HFF-Myc (cell line): ENCODE measurements at regions not wholly inside any gene's neighbourhood (a gene's known extent, or its start where the extent isn't known, plus 50 kb on each side); places are given as distances from the start of the nearest gene placed in this dataset.
"Not testable (repeated sequence)": the region's sequence is repeated elsewhere in the genome, so short reads cannot be mapped to it uniquely, and the experiment has no call there.

ENCODE experiments used
- DNase-seq: peaks from one replicate; pipeline ENCODE4 v3.0.0-alpha.2; 2011; ENCODE audit warnings: low read depth; ENCODE audit errors: extremely low read depth
- H3K4me3 ChIP-seq: replicated peaks from 2 replicates; pipeline ENCODE4 v1.5.1; 2011; ENCODE audit warnings: low read depth, mild to moderate bottlenecking, control low read depth, low read length
- CTCF ChIP-seq: IDR thresholded peaks from 2 replicates; pipeline ENCODE4 v1.5.1; 2012; ENCODE audit warnings: mild to moderate bottlenecking, low read depth, low read length, control low read depth; ENCODE audit errors: missing control alignments

- no peak for TF ChIP-seq CTCF
- no peak overlapping the region for H3K4me3 ChIP-seq
- no peak for DNase-seq
These were observed 151.8 kb downstream of the ANKRD30BL start for GRCh38 chr2:132009874-132010521.

- no peak for DNase-seq
- H3K4me3 ChIP-seq = no peak overlapping the region
- TF ChIP-seq CTCF = no peak
These were observed 152.4 kb downstream of the ANKRD30BL start for GRCh38 chr2:132009177-132009873.

- H3K4me3 ChIP-seq, DNase-seq: not testable (repeated sequence)
These were observed 171.0 kb downstream of the ANKRD30BL start for GRCh38 chr2:131990751-131991150.

GRCh38 chr2:131966671-131967070 is 195.1 kb downstream of the ANKRD30BL start:
- not testable (repeated sequence) for DNase-seq, H3K4me3 ChIP-seq

GRCh38 chr2:131966256-131966655 is 195.5 kb downstream of the ANKRD30BL start:
- no peak for DNase-seq
- TF ChIP-seq CTCF = no peak

GRCh38 chr2:131958019-131958609 is 203.6 kb downstream of the ANKRD30BL start:
- H3K4me3 ChIP-seq, DNase-seq: not testable (repeated sequence)

More at GRCh38 chr2:131966256-131966655, 195.5 kb downstream of the ANKRD30BL start:
- no peak overlapping the region for H3K4me3 ChIP-seq

- H3K4me3 ChIP-seq, DNase-seq: not testable (repeated sequence)
These were observed 213.1 kb downstream of the ANKRD30BL start for GRCh38 chr2:131948641-131949040.

- not testable (repeated sequence) for H3K4me3 ChIP-seq, DNase-seq
These were observed 238.5 kb downstream of the ANKRD30BL start for GRCh38 chr2:131923287-131923686.

GRCh38 chr2:131922854-131923253 is 238.9 kb downstream of the ANKRD30BL start:
- H3K4me3 ChIP-seq, DNase-seq: not testable (repeated sequence)
